ENCODE measurements at regions not wholly inside any gene's neighbourhood (a gene's known extent, or its start where the extent isn't known, plus 50 kb on each side); places are given as distances from the start of the nearest gene placed in this dataset.

GRCh38 chr13:75073786-75074185, 408.2 kb downstream of the TBC1D4 start:
- Histone ChIP-seq H3K9ac (ENCODE audit: low read length) (no peak overlapping the region), H3F3A (ENCODE audit: insufficient read depth) (no peaks in the 10 kb centered on the region), H3K36me3 (ENCODE audit: low read length) (no peaks in the 10 kb centered on the region), H3K4me3 (ENCODE audit: insufficient read depth, low read length, poor library complexity, severe bottlenecking) (no peak overlapping the region), H4K20me1 (ENCODE audit: low read depth, low read length) (no peaks in the 10 kb centered on the region), H2AFZ (ENCODE audit: low read depth, low read length, severe bottlenecking) (no peak overlapping the region), H3K27ac (ENCODE audit: low read depth, low read length) (no peak overlapping the region), H3K4me2 (ENCODE audit: low read depth, low read length, poor library complexity, severe bottlenecking) (no peak overlapping the region), H3K9me2 (replicated peaks; ENCODE audit: insufficient read depth, low read length) (0 out of 2 replicates have a peak, but pooled peaks cover 2% of the 10 kb centered on the region), H3K9me3 (ENCODE audit: insufficient read depth, low read length) (no peaks in the 10 kb centered on the region), H3K79me2 (ENCODE audit: insufficient read depth, low read length) (no peaks in the 10 kb centered on the region), H3K27me3 (ENCODE audit: low read length) (no peaks in the 10 kb centered on the region)
- no peak for TF ChIP-seq CTCF (IDR thresholded peaks at IDR 0.05; ENCODE audit: insufficient read depth, low read length, poor library complexity, severe bottlenecking)
- TF ChIP-seq EZH2phosphoT487 (conservative IDR thresholded peaks at IDR 0.05; ENCODE audit: low read length) = no peak

- Histone ChIP-seq H3K4me2 (ENCODE audit: low read depth, low read length, poor library complexity, severe bottlenecking) (no peak overlapping the region), H3F3A (ENCODE audit: insufficient read depth) (no peaks in the 10 kb centered on the region), H3K27me3 (ENCODE audit: low read length) (no peaks in the 10 kb centered on the region), H3K9ac (ENCODE audit: low read length) (no peak overlapping the region), H3K9me2 (replicated peaks; ENCODE audit: insufficient read depth, low read length) (0 out of 2 replicates have a peak, but pooled peaks cover 3% of the 10 kb centered on the region), H3K9me3 (ENCODE audit: insufficient read depth, low read length) (no peaks in the 10 kb centered on the region), H4K20me1 (ENCODE audit: low read depth, low read length) (no peaks in the 10 kb centered on the region), H3K36me3 (ENCODE audit: low read length) (no peaks in the 10 kb centered on the region), H3K27ac (ENCODE audit: low read depth, low read length) (no peak overlapping the region), H3K79me2 (ENCODE audit: insufficient read depth, low read length) (no peaks in the 10 kb centered on the region), H3K4me3 (ENCODE audit: insufficient read depth, low read length, poor library complexity, severe bottlenecking) (no peak overlapping the region), H2AFZ (ENCODE audit: low read depth, low read length, severe bottlenecking) (no peak overlapping the region)
- TF ChIP-seq EZH2phosphoT487 (conservative IDR thresholded peaks at IDR 0.05; ENCODE audit: low read length) (no peak), CTCF (IDR thresholded peaks at IDR 0.05; ENCODE audit: insufficient read depth, low read length, poor library complexity, severe bottlenecking) (no peak)
Observed at GRCh38 chr13:75072891-75073290, 409.1 kb downstream of the TBC1D4 start.

GRCh38 chr13:75072368-75072767, 409.6 kb downstream of the TBC1D4 start:
- no peaks in the 10 kb centered on the region for H3F3A ChIP-seq (ENCODE audit: insufficient read depth)
- 0 out of 2 replicates have a peak, but pooled peaks cover 3% of the 10 kb centered on the region for H3K9me2 ChIP-seq (replicated peaks; ENCODE audit: insufficient read depth, low read length)
- H3K27ac ChIP-seq (ENCODE audit: low read depth, low read length) = no peak overlapping the region
- no peaks in the 10 kb centered on the region for H3K79me2 ChIP-seq (ENCODE audit: insufficient read depth, low read length)
- H3K4me3 ChIP-seq (ENCODE audit: insufficient read depth, low read length, poor library complexity, severe bottlenecking) = no peak overlapping the region
- H3K36me3 ChIP-seq (ENCODE audit: low read length) = no peaks in the 10 kb centered on the region
- H2AFZ ChIP-seq (ENCODE audit: low read depth, low read length, severe bottlenecking) = no peak overlapping the region
- no peak for TF ChIP-seq EZH2phosphoT487 (conservative IDR thresholded peaks at IDR 0.05; ENCODE audit: low read length)
- no peak for TF ChIP-seq CTCF (IDR thresholded peaks at IDR 0.05; ENCODE audit: insufficient read depth, low read length, poor library complexity, severe bottlenecking)
- H3K4me2 ChIP-seq (ENCODE audit: low read depth, low read length, poor library complexity, severe bottlenecking) = no peak overlapping the region
- H3K27me3 ChIP-seq (ENCODE audit: low read length) = no peaks in the 10 kb centered on the region
- H3K9me3 ChIP-seq (ENCODE audit: insufficient read depth, low read length) = no peaks in the 10 kb centered on the region
- H4K20me1 ChIP-seq (ENCODE audit: low read depth, low read length) = no peaks in the 10 kb centered on the region
- no peak overlapping the region for H3K9ac ChIP-seq (ENCODE audit: low read length)

All from SU-DHL-6 (cell line).